ENCODE measurements at regions not wholly inside any gene's neighbourhood (a gene's known extent, or its start where the extent isn't known, plus 50 kb on each side); places are given as distances from the start of the nearest gene placed in this dataset.

DNA sequence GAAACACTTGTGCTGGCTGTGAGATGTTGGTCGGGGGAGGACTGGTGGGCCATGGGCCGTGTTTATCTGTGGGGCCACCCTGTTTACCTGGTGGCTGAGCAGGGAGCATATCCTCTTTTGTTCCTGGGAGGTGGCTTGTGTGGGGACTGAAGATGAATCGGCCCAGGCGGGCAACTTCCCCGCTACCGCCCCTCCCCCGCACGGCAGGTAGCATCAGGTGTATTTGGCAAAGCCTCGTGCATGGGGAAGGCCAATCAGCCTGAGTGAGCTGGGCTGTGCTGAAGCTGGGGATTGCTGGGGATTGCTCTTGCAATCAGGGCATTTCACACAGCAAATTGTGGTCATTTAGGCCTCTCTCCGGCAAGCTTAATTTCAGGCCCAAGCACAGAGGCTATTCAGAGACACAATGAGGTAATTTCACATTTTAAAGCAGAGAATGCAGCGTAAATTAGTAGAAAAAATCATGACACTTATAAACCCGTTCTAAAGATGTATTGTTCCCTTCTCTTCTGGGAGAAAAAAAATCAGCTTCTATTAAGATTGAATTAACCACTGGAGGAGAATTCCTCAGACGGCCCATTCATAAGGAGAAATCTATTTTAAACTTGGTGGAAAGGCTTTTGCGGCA lies 197.7 kb upstream of the POU3F1 start:
- no peak for DNase-seq (ENCODE audit: extremely low read depth, low read depth)
- TF ChIP-seq, protein P1, sequence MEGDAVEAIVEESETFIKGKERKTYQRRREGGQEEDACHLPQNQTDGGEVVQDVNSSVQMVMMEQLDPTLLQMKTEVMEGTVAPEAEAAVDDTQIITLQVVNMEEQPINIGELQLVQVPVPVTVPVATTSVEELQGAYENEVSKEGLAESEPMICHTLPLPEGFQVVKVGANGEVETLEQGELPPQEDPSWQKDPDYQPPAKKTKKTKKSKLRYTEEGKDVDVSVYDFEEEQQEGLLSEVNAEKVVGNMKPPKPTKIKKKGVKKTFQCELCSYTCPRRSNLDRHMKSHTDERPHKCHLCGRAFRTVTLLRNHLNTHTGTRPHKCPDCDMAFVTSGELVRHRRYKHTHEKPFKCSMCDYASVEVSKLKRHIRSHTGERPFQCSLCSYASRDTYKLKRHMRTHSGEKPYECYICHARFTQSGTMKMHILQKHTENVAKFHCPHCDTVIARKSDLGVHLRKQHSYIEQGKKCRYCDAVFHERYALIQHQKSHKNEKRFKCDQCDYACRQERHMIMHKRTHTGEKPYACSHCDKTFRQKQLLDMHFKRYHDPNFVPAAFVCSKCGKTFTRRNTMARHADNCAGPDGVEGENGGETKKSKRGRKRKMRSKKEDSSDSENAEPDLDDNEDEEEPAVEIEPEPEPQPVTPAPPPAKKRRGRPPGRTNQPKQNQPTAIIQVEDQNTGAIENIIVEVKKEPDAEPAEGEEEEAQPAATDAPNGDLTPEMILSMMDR (IDR thresholded peaks at IDR 0.05; ENCODE audit: low read depth, low read length), result no peak

- DNase-seq (ENCODE audit: extremely low read depth, low read depth), result no peak
- TF ChIP-seq, protein P1 (IDR thresholded peaks at IDR 0.05; ENCODE audit: low read depth, low read length), result no peak
Measured at GRCh38 chr1:38243106-38243505, 196.5 kb upstream of the POU3F1 start.

DNA sequence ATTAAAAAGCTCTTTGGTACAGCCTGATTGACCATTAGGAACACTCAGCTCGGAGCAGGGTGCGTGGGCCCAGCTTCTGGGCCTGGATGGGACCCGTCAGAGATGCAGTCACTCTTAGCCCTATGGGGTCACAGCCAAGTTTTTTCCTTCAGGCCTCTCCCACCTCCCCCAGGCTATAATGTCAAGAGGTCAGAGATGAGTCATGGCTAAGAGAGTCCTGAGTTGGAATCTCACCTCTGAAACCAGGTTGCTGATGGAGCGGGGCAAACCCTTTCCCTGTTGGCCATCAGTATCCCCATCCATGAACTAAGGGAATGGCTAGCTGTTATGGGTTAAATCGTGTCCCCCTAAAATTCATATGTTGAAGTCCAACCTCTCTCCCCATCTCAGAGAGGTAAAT lies 195.9 kb upstream of the POU3F1 start:
- DNase-seq (ENCODE audit: extremely low read depth, low read depth), result no peak
- TF ChIP-seq, protein P1 (IDR thresholded peaks at IDR 0.05; ENCODE audit: low read depth, low read length), result no peak

- no peak for DNase-seq (ENCODE audit: extremely low read depth, low read depth)
- TF ChIP-seq, protein P1 (IDR thresholded peaks at IDR 0.05; ENCODE audit: low read depth, low read length), result no peak
Measured at GRCh38 chr1:38241594-38242334, 195.2 kb upstream of the POU3F1 start.

DNA sequence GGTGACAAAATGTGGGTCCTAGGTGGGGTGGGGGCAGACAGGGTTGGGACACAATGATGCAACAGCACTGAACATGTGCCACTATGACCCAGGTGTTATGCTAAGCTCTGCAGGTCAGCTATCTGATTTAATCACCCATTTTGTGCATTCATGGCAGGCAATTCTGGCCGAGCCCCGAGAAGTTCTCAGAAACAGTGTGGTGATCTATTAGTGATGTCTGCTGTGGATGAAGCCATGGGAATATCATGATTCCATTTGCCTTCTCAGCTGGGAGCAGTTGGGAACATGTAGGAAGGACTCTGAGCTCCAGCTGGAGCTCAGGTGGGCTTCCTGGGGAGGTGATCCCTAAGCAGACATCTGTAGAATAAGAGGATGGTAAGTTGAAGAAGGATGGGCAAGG lies 194.0 kb upstream of the POU3F1 start:
- no peak for DNase-seq (ENCODE audit: extremely low read depth, low read depth)
- TF ChIP-seq, protein P1 (IDR thresholded peaks at IDR 0.05; ENCODE audit: low read depth, low read length), result no peak

GRCh38 chr1:38239258-38239835 lies 192.8 kb upstream of the POU3F1 start:
- TF ChIP-seq, protein P1 (IDR thresholded peaks at IDR 0.05; ENCODE audit: low read depth, low read length), result no peak
- DNase-seq (ENCODE audit: extremely low read depth, low read depth), result no peak

- TF ChIP-seq, protein P1 (IDR thresholded peaks at IDR 0.05; ENCODE audit: low read depth, low read length), result no peak
- no peak for DNase-seq (ENCODE audit: extremely low read depth, low read depth)
Measured at GRCh38 chr1:38238294-38238693, 191.7 kb upstream of the POU3F1 start.

All from AG09319 (cell line).